ENCODE measurements at regions not wholly inside any gene's neighbourhood (a gene's known extent, or its start where the extent isn't known, plus 50 kb on each side); places are given as distances from the start of the nearest gene placed in this dataset.

DNA sequence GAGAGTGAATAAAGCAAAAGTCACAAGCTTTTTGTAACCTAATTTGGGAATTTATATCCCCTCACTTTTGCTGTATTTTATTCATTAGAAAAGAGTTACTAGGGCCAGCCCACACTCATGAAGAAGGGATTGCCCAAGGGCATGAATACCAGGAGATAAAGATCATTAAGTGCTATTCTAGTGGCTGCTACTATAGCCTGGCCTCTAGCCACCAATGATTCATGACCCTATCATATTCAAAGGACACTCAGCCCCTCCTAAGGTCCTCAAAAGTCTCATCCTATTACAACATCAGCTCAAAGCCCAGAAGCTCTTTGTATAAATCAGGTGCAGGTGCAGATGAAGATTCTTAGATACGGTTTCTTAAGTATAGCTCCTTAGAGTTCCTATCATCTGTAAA is 518.1 kb downstream of the TRHDE start:
- no peak for TF ChIP-seq CTCF (IDR thresholded peaks at IDR 0.05; ENCODE audit: extremely low read depth, insufficient read depth, missing control alignments)
- DNase-seq (ENCODE audit: low spot score): no peak
- in situ Hi-C loops (cut with MboI; ENCODE audit: low pct_unique_long_range_greater_than_20kb, low sequenced_read_pairs, unreplicated experiment): no loop called here

GRCh38 chr12:72792889-72793288 is 520.7 kb downstream of the TRHDE start:
- no peak for DNase-seq (ENCODE audit: low spot score)
- in situ Hi-C loops (cut with MboI; ENCODE audit: low pct_unique_long_range_greater_than_20kb, low sequenced_read_pairs, unreplicated experiment): no loop called here
- no peak for TF ChIP-seq CTCF (IDR thresholded peaks at IDR 0.05; ENCODE audit: extremely low read depth, insufficient read depth, missing control alignments)

DNA sequence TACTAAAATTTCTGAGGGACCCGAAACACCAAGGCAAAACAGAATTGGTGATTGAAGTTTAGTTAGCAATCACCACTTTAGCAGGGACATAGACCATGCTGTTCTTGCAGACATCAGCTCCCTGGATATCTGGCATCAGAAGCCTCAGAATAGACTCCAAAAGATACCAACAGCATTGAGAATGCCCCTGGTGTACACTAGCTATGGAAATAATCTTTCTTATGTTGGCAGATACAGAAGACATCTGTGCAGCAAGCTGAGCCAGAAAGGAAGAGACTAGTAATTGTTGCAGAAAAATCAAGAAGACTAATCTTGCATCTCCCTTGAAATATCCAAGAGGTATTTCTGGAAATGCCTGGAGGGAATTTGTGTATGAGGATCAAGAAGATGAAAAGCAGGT is 521.6 kb downstream of the TRHDE start:
- in situ Hi-C loops (cut with MboI; ENCODE audit: low pct_unique_long_range_greater_than_20kb, low sequenced_read_pairs, unreplicated experiment): no loop called here
- no peak for TF ChIP-seq CTCF (IDR thresholded peaks at IDR 0.05; ENCODE audit: extremely low read depth, insufficient read depth, missing control alignments)
- DNase-seq (ENCODE audit: low spot score): no peak

- in situ Hi-C loops (cut with MboI; ENCODE audit: low pct_unique_long_range_greater_than_20kb, low sequenced_read_pairs, unreplicated experiment): no loop called here
- DNase-seq (ENCODE audit: low spot score): no peak
Measured at GRCh38 chr12:72815421-72815820, 543.3 kb downstream of the TRHDE start.

GRCh38 chr12:72828662-72829324 is 556.6 kb downstream of the TRHDE start:
- TF ChIP-seq CTCF (IDR thresholded peaks at IDR 0.05; ENCODE audit: extremely low read depth, insufficient read depth, missing control alignments): no peak
- DNase-seq (ENCODE audit: low spot score): no peak
- in situ Hi-C loops (cut with MboI; ENCODE audit: low pct_unique_long_range_greater_than_20kb, low sequenced_read_pairs, unreplicated experiment): no loop called here

More at GRCh38 chr12:72815421-72815820, 543.3 kb downstream of the TRHDE start:
- TF ChIP-seq CTCF (IDR thresholded peaks at IDR 0.05; ENCODE audit: extremely low read depth, insufficient read depth, missing control alignments): no peak

- DNase-seq (ENCODE audit: low spot score): no peak
- no peak for TF ChIP-seq CTCF (IDR thresholded peaks at IDR 0.05; ENCODE audit: extremely low read depth, insufficient read depth, missing control alignments)
- in situ Hi-C loops (cut with MboI; ENCODE audit: low pct_unique_long_range_greater_than_20kb, low sequenced_read_pairs, unreplicated experiment): no loop called here
Measured at GRCh38 chr12:72829838-72830237, 557.7 kb downstream of the TRHDE start.

Data from GM13977 (cell line).